ENCODE measurements at regions not wholly inside any gene's neighbourhood (a gene's known extent, or its start where the extent isn't known, plus 50 kb on each side); places are given as distances from the start of the nearest gene placed in this dataset.

DNA sequence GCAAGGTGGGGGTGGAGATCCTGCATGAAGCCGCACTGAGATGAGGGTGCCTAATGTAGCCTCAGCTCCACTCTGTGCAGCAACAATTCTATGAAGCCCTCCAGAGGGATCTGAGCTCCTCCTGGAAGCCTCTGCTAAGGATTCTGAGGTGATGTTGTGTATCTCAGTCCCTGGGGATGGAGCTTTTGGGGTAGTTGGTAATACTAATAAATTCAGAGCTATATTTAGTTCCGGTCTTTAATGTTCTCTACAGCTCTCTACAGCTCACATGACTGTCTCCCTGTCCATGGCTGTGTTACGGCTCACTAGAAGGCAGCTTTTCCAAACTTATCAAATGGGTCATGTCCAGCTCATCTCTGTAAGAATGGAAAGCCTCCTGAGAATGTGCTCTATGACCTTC is 93.4 kb downstream of the ISX start:
- in situ Hi-C loops (cut with MboI): loop anchor here (10.0 to 25.0 kb wide), 2 partner anchors 75 to 747 kb away; no protein-coding TSS in a partner anchor
- ATAC-seq (no peak), FAIRE-seq (no peak), DNase-seq (ENCODE audit: extremely low read depth in 1 of 4, low spot score in 3 of 4) (no peak)
- Histone ChIP-seq H3K9me3 (replicated peaks; ENCODE audit: control insufficient read depth, insufficient read depth, low read depth, low read length) (no peaks in the 10 kb centered on the region), H3K9me1 (ENCODE audit: control insufficient read depth, insufficient read depth, low read length) (no peaks in the 10 kb centered on the region), H2AFZ (ENCODE audit: low read depth, low read length) (no peak overlapping the region), H3K27ac (ENCODE audit: extremely low read depth, low read depth, low read length) (no peak overlapping the region), H4K20me1 (replicated peaks; ENCODE audit: control insufficient read depth, insufficient read depth, low read length) (peaks cover 9% of the 10 kb centered on the region), H3K4me2 (ENCODE audit: insufficient read depth, low read length) (no peak overlapping the region), H3K79me2 (ENCODE audit: control insufficient read depth, insufficient read depth, low read length) (no peaks in the 10 kb centered on the region), H3K4me1 (replicated peaks in 1 of 2; ENCODE audit: control insufficient read depth in 2 of 2, insufficient read depth in 2 of 2, low read length in 2 of 2) (peaks cover 0 to 2% of the 10 kb centered on the region in 2 experiments; a peak in 2 of 5 replicates), H3K9ac (ENCODE audit: insufficient read depth in 1 of 2, low read depth in 2 of 2, low read length in 2 of 2) (no peak overlapping the region), H3K27me3 (ENCODE audit: control insufficient read depth in 2 of 2, insufficient read depth in 2 of 2, low read length in 2 of 2) (no peaks in the 10 kb centered on the region), H3K4me3 (no peak overlapping the region), H3K36me3 (ENCODE audit: control insufficient read depth, insufficient read depth, low read length) (peaks cover 15% of the 10 kb centered on the region; the same call in 2 of the 3 replicates)
- 93% methylated on average over 3 of the region's 3 CpGs for WGBS (ENCODE audit: insufficient coverage, low coverage, missing lambda C conversion rate)
- no peak for TF ChIP-seq SMC3 (conservative IDR thresholded peaks at IDR 0.05; ENCODE audit: insufficient read depth, low read depth, low read length)
- POLR2A ChIA-PET: no interaction called here
- no TSS peak for BruUV-seq (replicated peaks)
- CTCF ChIA-PET (ENCODE audit: low intra/inter-chr PET ratio): no interaction called here
- intact Hi-C loops (cut with micrococcal nuclease): no loop called here

DNA sequence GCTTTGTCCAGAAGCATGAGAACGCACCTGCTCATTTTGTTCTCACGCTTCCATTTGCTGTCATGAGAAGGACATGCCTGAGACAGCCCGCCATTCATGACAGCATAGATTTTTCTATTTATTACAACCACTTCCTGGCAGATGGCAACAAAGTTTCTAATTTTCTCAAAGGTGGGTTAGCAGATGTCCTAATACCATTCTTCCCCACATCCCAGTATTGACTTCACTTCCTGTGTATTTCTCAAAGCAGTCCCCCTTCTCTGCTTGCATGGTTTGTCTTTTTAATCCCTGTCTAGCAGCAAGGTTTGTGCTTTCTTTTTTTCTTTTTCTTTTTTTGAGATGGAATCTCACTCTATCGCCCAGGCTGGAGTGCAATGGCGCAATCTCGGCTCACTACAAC is 94.3 kb downstream of the ISX start:
- no peak overlapping the region for H3K27ac ChIP-seq (ENCODE audit: extremely low read depth, low read depth, low read length)
- FAIRE-seq (no peak), DNase-seq (ENCODE audit: extremely low read depth in 1 of 4, low spot score in 3 of 4) (no peak), ATAC-seq (no peak)
- intact Hi-C loops (cut with micrococcal nuclease) (no loop called here), in situ Hi-C loops (cut with MboI) (loop anchor here (25.0 kb wide), 1 partner anchor 748 kb away; no protein-coding TSS in a partner anchor)
- H3K27me3 ChIP-seq (ENCODE audit: control insufficient read depth in 2 of 2, insufficient read depth in 2 of 2, low read length in 2 of 2): no peaks in the 10 kb centered on the region
- H3K4me2 ChIP-seq (ENCODE audit: insufficient read depth, low read length): no peak overlapping the region
- H3K4me1 ChIP-seq (replicated peaks in 1 of 2; ENCODE audit: control insufficient read depth in 2 of 2, insufficient read depth in 2 of 2, low read length in 2 of 2): peaks cover 0 to 1% of the 10 kb centered on the region in 2 experiments; a peak in 2 of 5 replicates
- H3K9me1 ChIP-seq (ENCODE audit: control insufficient read depth, insufficient read depth, low read length): no peaks in the 10 kb centered on the region
- ChIA-PET POLR2A (no interaction called here), CTCF (ENCODE audit: low intra/inter-chr PET ratio) (no interaction called here)
- no TSS peak for BruUV-seq (replicated peaks)
- H3K79me2 ChIP-seq (ENCODE audit: control insufficient read depth, insufficient read depth, low read length): no peaks in the 10 kb centered on the region
- no peak overlapping the region for H3K9ac ChIP-seq (ENCODE audit: insufficient read depth in 1 of 2, low read depth in 2 of 2, low read length in 2 of 2)
- H3K9me3 ChIP-seq (replicated peaks; ENCODE audit: control insufficient read depth, insufficient read depth, low read depth, low read length): no peaks in the 10 kb centered on the region
- WGBS (ENCODE audit: insufficient coverage, low coverage, missing lambda C conversion rate): 95% methylated on average over 3 of the region's 6 CpGs
- no peak overlapping the region for H3K4me3 ChIP-seq
- H4K20me1 ChIP-seq (replicated peaks; ENCODE audit: control insufficient read depth, insufficient read depth, low read length): peaks cover 3% of the 10 kb centered on the region
- H3K36me3 ChIP-seq (ENCODE audit: control insufficient read depth, insufficient read depth, low read length): peaks cover 21% of the 10 kb centered on the region; the same call in 2 of the 3 replicates
- no peak overlapping the region for H2AFZ ChIP-seq (ENCODE audit: low read depth, low read length)
- TF ChIP-seq KLF10 (CRISPR knock-in tag; IDR thresholded peaks at IDR 0.05) (no peak), SMARCE1 (IDR thresholded peaks at IDR 0.05) (no peak), CHD1 (IDR thresholded peaks at IDR 0.05; ENCODE audit: low read length) (no peak), THAP7 (CRISPR knock-in tag; IDR thresholded peaks at IDR 0.05) (no peak), SMAD4 (CRISPR knock-in tag; conservative IDR thresholded peaks at IDR 0.05) (no peak), KLF13 (tag; IDR thresholded peaks at IDR 0.05; ENCODE audit: borderline replicate concordance, low read depth) (no peak), ELK1 (CRISPR knock-in tag; IDR thresholded peaks at IDR 0.05) (no peak), RBM22 (IDR thresholded peaks at IDR 0.05; ENCODE audit: low read depth, low read length, poor library complexity, severe bottlenecking) (no peak)
- TF ChIP-seq, protein P1, sequence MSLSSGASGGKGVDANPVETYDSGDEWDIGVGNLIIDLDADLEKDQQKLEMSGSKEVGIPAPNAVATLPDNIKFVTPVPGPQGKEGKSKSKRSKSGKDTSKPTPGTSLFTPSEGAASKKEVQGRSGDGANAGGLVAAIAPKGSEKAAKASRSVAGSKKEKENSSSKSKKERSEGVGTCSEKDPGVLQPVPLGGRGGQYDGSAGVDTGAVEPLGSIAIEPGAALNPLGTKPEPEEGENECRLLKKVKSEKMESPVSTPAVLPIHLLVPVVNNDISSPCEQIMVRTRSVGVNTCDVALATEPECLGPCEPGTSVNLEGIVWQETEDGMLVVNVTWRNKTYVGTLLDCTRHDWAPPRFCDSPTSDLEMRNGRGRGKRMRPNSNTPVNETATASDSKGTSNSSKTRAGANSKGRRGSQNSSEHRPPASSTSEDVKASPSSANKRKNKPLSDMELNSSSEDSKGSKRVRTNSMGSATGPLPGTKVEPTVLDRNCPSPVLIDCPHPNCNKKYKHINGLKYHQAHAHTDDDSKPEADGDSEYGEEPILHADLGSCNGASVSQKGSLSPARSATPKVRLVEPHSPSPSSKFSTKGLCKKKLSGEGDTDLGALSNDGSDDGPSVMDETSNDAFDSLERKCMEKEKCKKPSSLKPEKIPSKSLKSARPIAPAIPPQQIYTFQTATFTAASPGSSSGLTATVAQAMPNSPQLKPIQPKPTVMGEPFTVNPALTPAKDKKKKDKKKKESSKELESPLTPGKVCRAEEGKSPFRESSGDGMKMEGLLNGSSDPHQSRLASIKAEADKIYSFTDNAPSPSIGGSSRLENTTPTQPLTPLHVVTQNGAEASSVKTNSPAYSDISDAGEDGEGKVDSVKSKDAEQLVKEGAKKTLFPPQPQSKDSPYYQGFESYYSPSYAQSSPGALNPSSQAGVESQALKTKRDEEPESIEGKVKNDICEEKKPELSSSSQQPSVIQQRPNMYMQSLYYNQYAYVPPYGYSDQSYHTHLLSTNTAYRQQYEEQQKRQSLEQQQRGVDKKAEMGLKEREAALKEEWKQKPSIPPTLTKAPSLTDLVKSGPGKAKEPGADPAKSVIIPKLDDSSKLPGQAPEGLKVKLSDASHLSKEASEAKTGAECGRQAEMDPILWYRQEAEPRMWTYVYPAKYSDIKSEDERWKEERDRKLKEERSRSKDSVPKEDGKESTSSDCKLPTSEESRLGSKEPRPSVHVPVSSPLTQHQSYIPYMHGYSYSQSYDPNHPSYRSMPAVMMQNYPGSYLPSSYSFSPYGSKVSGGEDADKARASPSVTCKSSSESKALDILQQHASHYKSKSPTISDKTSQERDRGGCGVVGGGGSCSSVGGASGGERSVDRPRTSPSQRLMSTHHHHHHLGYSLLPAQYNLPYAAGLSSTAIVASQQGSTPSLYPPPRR (CRISPR knock-in tag; IDR thresholded peaks at IDR 0.05; ENCODE audit: borderline replicate concordance): no peak
